HepG2 (cell line): ENCODE measurements at regions not wholly inside any gene's neighbourhood (a gene's known extent, or its start where the extent isn't known, plus 50 kb on each side); places are given as distances from the start of the nearest gene placed in this dataset.

Experiments used
- ATAC-seq: fragments of 200-7000 bp; cut with Tn5 transposase; 3 replicates; pipeline ENCODE4 v1.9.1; 2020; ENCODE audit warnings: mild to moderate bottlenecking, moderate library complexity
- BruUV-seq: library from RNA; stranded (reverse); fragments of 400-500 nt; replicated peaks from 2 replicates; lab custom pipeline; 2021; lab: Mats Ljungman, UMichigan
- CTCF ChIA-PET: fragments of 300-600 bp; formaldehyde crosslinking; extraction: SDS; loops from one replicate; lab custom pipeline; 2021; ENCODE audit warnings: low total read pairs, inconsistent platforms, low intra/inter-chr PET ratio; lab: Yijun Ruan, JAX
- POLR2A ChIA-PET: fragments of 350-600 bp; sonication (Branson Sonifier 250); formaldehyde crosslinking; loops from one replicate; lab custom pipeline; 2020; ENCODE audit warnings: antibody characterized with exemption, inconsistent platforms; lab: Yijun Ruan, JAX
- DNase-seq: peaks from one replicate; pipeline ENCODE4 v3.0.0-alpha.2; 2015; ENCODE audit warnings: low spot score
- FAIRE-seq: peaks from 3 replicates; lab custom pipeline; 2011; peaks lifted over from hg19 to GRCh38; lab: Jason Lieb, UNC
- H2AFZ ChIP-seq: one replicate; pipeline ENCODE4 v1.6.1; 2011; ENCODE audit warnings: low read length, inconsistent platforms
- H3K27ac ChIP-seq: fragments of 300-600 bp; 3 replicates; pipeline ENCODE4 v1.8.0; 2011; ENCODE audit warnings: mixed run types, mild to moderate bottlenecking, mixed read lengths, low read length, inconsistent platforms; ENCODE audit not compliant: insufficient read depth; ENCODE audit errors: extremely low read length
- H3K27me3 ChIP-seq, 2 experiments: fragments of 200-600 bp in 1 of 2; 2 replicates in 1 of 2; 3 replicates in 1 of 2; pipeline versions ENCODE4 v1.6.0 to v1.8.0; 2011; ENCODE audit warnings: low read length in 2 of 2, mild to moderate bottlenecking in 2 of 2, moderate library complexity in 2 of 2, inconsistent platforms in 1 of 2; ENCODE audit not compliant: insufficient read depth in 2 of 2, control insufficient read depth in 1 of 2
- H3K36me3 ChIP-seq, 2 experiments: fragments of 200-600 bp in 1 of 2; replicated peaks in 1 of 2; 2 replicates in 1 of 2; 3 replicates in 1 of 2; pipeline versions ENCODE4 v1.5.1 to v1.8.0; 2011; ENCODE audit warnings: low read length in 2 of 2, inconsistent platforms in 1 of 2; ENCODE audit not compliant: insufficient read depth in 2 of 2, control insufficient read depth in 1 of 2
- H3K4me1 ChIP-seq: 2 replicates; pipeline ENCODE4 v1.5.1; 2012; ENCODE audit warnings: low read length, inconsistent platforms; ENCODE audit not compliant: insufficient read depth
- H3K4me2 ChIP-seq: 2 replicates; pipeline ENCODE4 v1.6.0; 2011; ENCODE audit warnings: low read depth, low read length, inconsistent platforms
- H3K4me3 ChIP-seq, 3 experiments: fragments of 200-600 bp in 1 of 3; sonication (generic), shearing (Covaris generic) in 1 of 3; replicated peaks in 1 of 3; 2 replicates each; pipeline ENCODE4 v1.5.1; 2011 to 2016; ENCODE audit warnings: low read length in 3 of 3, inconsistent platforms in 2 of 3, low read depth in 2 of 3, mild to moderate bottlenecking in 2 of 3, control low read depth in 1 of 3, mixed read lengths in 1 of 3; ENCODE audit not compliant: insufficient read depth in 1 of 3
- H3K79me2 ChIP-seq: one replicate; pipeline ENCODE4 v1.6.1; 2011; ENCODE audit warnings: low read length, inconsistent platforms; ENCODE audit not compliant: insufficient read depth
- H3K9ac ChIP-seq: 2 replicates; pipeline ENCODE4 v1.6.0; 2011; ENCODE audit warnings: mild to moderate bottlenecking, low read depth, low read length, inconsistent platforms; ENCODE audit not compliant: insufficient read depth
- H3K9me3 ChIP-seq: 2 replicates; pipeline ENCODE4 v1.5.1; 2012; ENCODE audit warnings: mild to moderate bottlenecking, low read length
- H4K20me1 ChIP-seq: 2 replicates; pipeline ENCODE4 v1.6.0; 2011; ENCODE audit warnings: inconsistent platforms, mild to moderate bottlenecking, low read length, moderate library complexity; ENCODE audit not compliant: insufficient read depth
- CEBPB ChIP-seq: IDR thresholded peaks from 2 replicates; pipeline ENCODE4 v1.6.1; 2011; ENCODE audit warnings: low read depth, low read length, improper control_type of control experiment, borderline replicate concordance
- CEBPG ChIP-seq: IDR thresholded peaks from 2 replicates; pipeline ENCODE4 v1.6.1; 2016
- CERS6 ChIP-seq: sonication (generic); formaldehyde crosslinking; IDR thresholded peaks from 2 replicates; pipeline ENCODE4 v1.5.0; 2020; ENCODE audit warnings: missing genetic modification reagents
- FOXP1 ChIP-seq, 2 experiments: fragments of 450-650 bp in 1 of 2; IDR thresholded peaks; 2 replicates each; pipeline ENCODE4 v1.6.1; 2017 to 2018; ENCODE audit warnings: antibody characterized with exemption in 1 of 2
- HMG20A ChIP-seq: IDR thresholded peaks from 2 replicates; pipeline ENCODE4 v1.6.1; 2016; ENCODE audit warnings: borderline replicate concordance
- RAD51 ChIP-seq: fragments of 450-650 bp; IDR thresholded peaks from 2 replicates; pipeline ENCODE4 v1.6.1; 2016; ENCODE audit warnings: borderline replicate concordance
- ZBTB2 ChIP-seq: sonication (generic); formaldehyde crosslinking; IDR thresholded peaks from 2 replicates; pipeline ENCODE4 v1.8.0; 2022; ENCODE audit warnings: low read depth, missing genetic modification reagents
- ZNF816 ChIP-seq: sonication (generic); formaldehyde crosslinking; IDR thresholded peaks from 2 replicates; pipeline ENCODE4 v1.8.0; 2022; ENCODE audit warnings: missing genetic modification reagents, mild to moderate bottlenecking, borderline replicate concordance
- WGBS: methylation state at CpG from one replicate; pipeline ENCODE4 v1.1.6; 2017; ENCODE audit warnings: low lambda C conversion rate; 5-methylcytosine and 5-hydroxymethylcytosine counted together
- in situ Hi-C: cut with HindIII; loops from 2 replicates; pipeline ENCODE4 v1.10.0; 2017; ENCODE audit warnings: low pct_unique_long_range_greater_than_20kb; ENCODE audit not compliant: extremely low pct_ligation_motif_present
- intact Hi-C: fragments of 100-400 bp; cut with micrococcal nuclease; formaldehyde crosslinking; loops from one replicate; pipeline ENCODE4 v1.10.0; 2022; ENCODE audit not compliant: unreplicated experiment

GRCh38 chr2:136715146-136715545 lies 50.2 kb upstream of the THSD7B start:
- WGBS, result 10% methylated on average over 1 of the region's 1 CpG
- POLR2A ChIA-PET, result no interaction called here

More at GRCh38 chr2:136715146-136715545, 50.2 kb upstream of the THSD7B start:
- Histone ChIP-seq H4K20me1 (no peaks in the 10 kb centered on the region), H3K9ac (no peak overlapping the region), H3K27ac (no peak overlapping the region), H3K4me2 (no peak overlapping the region), H3K4me1 (no peaks in the 10 kb centered on the region), H3K79me2 (no peaks in the 10 kb centered on the region), H3K9me3 (no peaks in the 10 kb centered on the region), H2AFZ (no peak overlapping the region), H3K27me3 (no peaks in the 10 kb centered on the region), H3K4me3 (no peak overlapping the region), H3K36me3 (no peaks in the 10 kb centered on the region)
- intact Hi-C loops, result no loop called here
- in situ Hi-C loops, result no loop called here
- DNase-seq (no peak), ATAC-seq (no peak), FAIRE-seq (no peak)
- CTCF ChIA-PET, result no interaction called here
- BruUV-seq, result no TSS peak
- TF ChIP-seq HMG20A (CRISPR knock-in tag), result no peak
- TF ChIP-seq CERS6, result no peak
- no peak for TF ChIP-seq ZNF816
- TF ChIP-seq CEBPG (CRISPR knock-in tag), result peak; percentile 82
- TF ChIP-seq RAD51, result no peak
- no peak for TF ChIP-seq FOXP1 (IDR thresholded peaks at IDR 0.05)
- peak; percentile 38; the same call in 1 of the 2 replicates for TF ChIP-seq FOXP1 (CRISPR knock-in tag; IDR thresholded peaks at IDR 0.05)
- TF ChIP-seq ZBTB2, result no peak
- peak; percentile 91 for TF ChIP-seq CEBPB
